H1 (cell line): ENCODE measurements at regions not wholly inside any gene's neighbourhood (a gene's known extent, or its start where the extent isn't known, plus 50 kb on each side); places are given as distances from the start of the nearest gene placed in this dataset.

ENCODE experiments used
- CTCF ChIA-PET: fragments of 300-600 bp; sonication (Branson Sonifier 250); formaldehyde crosslinking; loops from one replicate; lab custom pipeline; 2021; ENCODE audit not compliant: partially characterized antibody; lab: Charles Lee
- POLR2A ChIA-PET: fragments of 300-600 bp; sonication (Branson Sonifier 250); formaldehyde crosslinking; loops from one replicate; lab custom pipeline; 2021; ENCODE audit warnings: inconsistent platforms; ENCODE audit not compliant: partially characterized antibody; lab: Charles Lee
- DNase-seq, 2 experiments: peaks; one replicate each; pipeline versions ENCODE4 v3.0.0 to v3.0.0-alpha.2; 2010 to 2022; ENCODE audit warnings: low spot score in 2 of 2, low read depth in 1 of 2, mixed read lengths in 1 of 2
- FAIRE-seq: peaks from 2 replicates; lab custom pipeline; 2011; peaks lifted over from hg19 to GRCh38; lab: Jason Lieb, UNC
- H2AFZ ChIP-seq: 2 replicates; pipeline ENCODE4 v1.8.1; 2012; ENCODE audit warnings: low read length, inconsistent platforms
- H2AK5ac ChIP-seq: 2 replicates; pipeline ENCODE4 v1.6.1; 2013; ENCODE audit warnings: low read depth, low read length
- H2BK120ac ChIP-seq: replicated peaks from 2 replicates; pipeline ENCODE3; 2013; ENCODE audit warnings: low read depth, low read length, inconsistent platforms
- H2BK12ac ChIP-seq: 2 replicates; pipeline ENCODE4 v1.6.1; 2013; ENCODE audit warnings: low read depth, low read length
- H2BK15ac ChIP-seq: 2 replicates; pipeline ENCODE4 v1.6.1; 2013; ENCODE audit warnings: low read length
- H2BK20ac ChIP-seq: 2 replicates; pipeline ENCODE4 v1.6.1; 2013; ENCODE audit warnings: low read length
- H2BK5ac ChIP-seq: 2 replicates; pipeline ENCODE4 v1.6.1; 2013; ENCODE audit warnings: low read depth, low read length
- H3K14ac ChIP-seq: 2 replicates; pipeline ENCODE4 v1.6.1; 2013; ENCODE audit warnings: inconsistent platforms; ENCODE audit not compliant: insufficient read length
- H3K18ac ChIP-seq: 2 replicates; pipeline ENCODE4 v1.6.1; 2013; ENCODE audit warnings: low read length; ENCODE audit errors: extremely low read depth
- H3K23ac ChIP-seq: 2 replicates; pipeline ENCODE4 v1.6.1; 2013; ENCODE audit warnings: inconsistent platforms; ENCODE audit not compliant: insufficient read length
- H3K23me2 ChIP-seq: 2 replicates; pipeline ENCODE4 v1.6.1; 2013; ENCODE audit warnings: low read depth, low read length
- H3K27ac ChIP-seq: 2 replicates; pipeline ENCODE4 v1.6.1; 2011; ENCODE audit warnings: low read depth, low read length, inconsistent platforms
- H3K27me3 ChIP-seq, 4 experiments: replicated peaks in 1 of 4; 1 replicate in 1 of 4; 2 replicates in 3 of 4; pipeline versions ENCODE4 v1.6.1 to v1.8.1; 2011 to 2013; ENCODE audit warnings: low read length in 3 of 4, mild to moderate bottlenecking in 3 of 4, inconsistent platforms in 2 of 4, mixed read lengths in 2 of 4, moderate library complexity in 1 of 4; ENCODE audit not compliant: control insufficient read depth in 3 of 4, insufficient read depth in 3 of 4; ENCODE audit errors: extremely low read depth in 1 of 4
- H3K36me3 ChIP-seq, 4 experiments: 2 replicates each; pipeline versions ENCODE4 v1.6.1 to v1.8.1; 2011 to 2013; ENCODE audit warnings: mild to moderate bottlenecking in 4 of 4, low read length in 3 of 4, moderate library complexity in 2 of 4, control low read depth in 1 of 4, inconsistent platforms in 1 of 4; ENCODE audit not compliant: insufficient read depth in 4 of 4, control insufficient read depth in 2 of 4
- H3K4ac ChIP-seq: replicated peaks from 2 replicates; pipeline ENCODE3; 2013; ENCODE audit warnings: low read length, low read depth, mixed read lengths, inconsistent platforms; ENCODE audit not compliant: insufficient read length
- H3K4me1 ChIP-seq, 4 experiments: replicated peaks in 1 of 4; 1 replicate in 1 of 4; 2 replicates in 3 of 4; pipeline versions ENCODE4 v1.6.1 to v1.8.1; 2011 to 2013; ENCODE audit warnings: low read length in 3 of 4, inconsistent platforms in 2 of 4, mixed read lengths in 1 of 4; ENCODE audit not compliant: insufficient read depth in 4 of 4, control insufficient read depth in 3 of 4
- H3K4me2 ChIP-seq, 2 experiments: 2 replicates each; pipeline versions ENCODE4 v1.6.1 to v1.8.1; 2011 to 2013; ENCODE audit warnings: low read depth in 2 of 2, low read length in 2 of 2, control low read depth in 1 of 2, inconsistent platforms in 1 of 2, mild to moderate bottlenecking in 1 of 2; ENCODE audit not compliant: insufficient read depth in 1 of 2
- H3K4me3 ChIP-seq, 4 experiments: fragments of 200-600, 300-600 bp in 1 of 4; sonication (generic), shearing (Covaris generic), sonication (Bioruptor Twin) in 1 of 4; 2 replicates each; pipeline versions ENCODE4 v1.5.1 to v1.8.1; 2011 to 2016; ENCODE audit warnings: low read length in 4 of 4, low read depth in 3 of 4, control low read depth in 2 of 4, inconsistent platforms in 2 of 4, mild to moderate bottlenecking in 2 of 4, mixed read lengths in 1 of 4, moderate library complexity in 1 of 4; ENCODE audit not compliant: insufficient read depth in 2 of 4; ENCODE audit errors: extremely low read depth in 1 of 4
- H3K56ac ChIP-seq: replicated peaks from 2 replicates; pipeline ENCODE3; 2013; ENCODE audit warnings: low read depth, mild to moderate bottlenecking, mixed read lengths, low read length, inconsistent platforms; ENCODE audit not compliant: insufficient read length
- H3K79me1 ChIP-seq: 2 replicates; pipeline ENCODE4 v1.6.1; 2013; ENCODE audit warnings: low read depth, low read length, control low read depth
- H3K79me2 ChIP-seq, 2 experiments: 2 replicates each; pipeline versions ENCODE4 v1.6.1 to v1.8.1; 2012 to 2013; ENCODE audit warnings: low read length in 2 of 2, mild to moderate bottlenecking in 2 of 2, inconsistent platforms in 1 of 2; ENCODE audit not compliant: insufficient read depth in 2 of 2, control insufficient read depth in 1 of 2
- H3K9ac ChIP-seq, 4 experiments: replicated peaks in 1 of 4; 1 replicate in 1 of 4; 2 replicates in 3 of 4; pipeline versions ENCODE4 v1.6.1 to v1.8.1; 2011 to 2013; ENCODE audit warnings: low read depth in 3 of 4, low read length in 3 of 4, control low read depth in 2 of 4, mild to moderate bottlenecking in 2 of 4, moderate library complexity in 2 of 4, inconsistent platforms in 1 of 4; ENCODE audit errors: extremely low read depth in 1 of 4
- H3K9me3 ChIP-seq, 2 experiments: 2 replicates each; pipeline versions ENCODE4 v1.6.1 to v1.8.1; 2012 to 2013; ENCODE audit warnings: mild to moderate bottlenecking in 2 of 2, moderate library complexity in 2 of 2, control low read depth in 1 of 2, inconsistent platforms in 1 of 2, low read depth in 1 of 2, low read length in 1 of 2, mixed read lengths in 1 of 2; ENCODE audit not compliant: insufficient read depth in 2 of 2
- H4K20me1 ChIP-seq, 2 experiments: replicated peaks in 1 of 2; 2 replicates each; pipeline versions ENCODE3 to v1.8.1; 2011 to 2013; ENCODE audit warnings: inconsistent platforms in 2 of 2, low read length in 2 of 2, mild to moderate bottlenecking in 1 of 2; ENCODE audit not compliant: insufficient read depth in 2 of 2, control insufficient read depth in 1 of 2
- H4K5ac ChIP-seq: 2 replicates; pipeline ENCODE4 v1.6.1; 2013; ENCODE audit warnings: low read length, low read depth, mixed read lengths, inconsistent platforms; ENCODE audit not compliant: insufficient read length
- H4K8ac ChIP-seq: 2 replicates; pipeline ENCODE4 v1.8.0; 2013; ENCODE audit warnings: mild to moderate bottlenecking, moderate library complexity, low read length, inconsistent platforms; ENCODE audit not compliant: insufficient read depth; ENCODE audit errors: extremely low read depth
- H4K91ac ChIP-seq: replicated peaks from 2 replicates; pipeline ENCODE3; 2013; ENCODE audit warnings: low read length, mixed read lengths, inconsistent platforms; ENCODE audit not compliant: insufficient read length
- TAF1 ChIP-seq: IDR thresholded peaks from 2 replicates; pipeline ENCODE4 v1.6.1; 2011; ENCODE audit warnings: mild to moderate bottlenecking, low read depth, low read length
- WGBS, 2 experiments: shearing (Covaris generic) in 1 of 2; methylation state at CpG; one replicate each; pipeline versions ENCODE4 v1.1.6 to v1.1.7; 2013 to 2015; ENCODE audit warnings: low lambda C conversion rate in 2 of 2, mixed read lengths in 2 of 2, inconsistent platforms in 1 of 2, low coverage in 1 of 2, missing lambda C conversion rate in 1 of 2; ENCODE audit not compliant: insufficient replicate concordance in 2 of 2, insufficient coverage in 1 of 2, insufficient read length in 1 of 2; ENCODE audit errors: extremely low coverage in 1 of 2, missing lambda C conversion rate in 1 of 2; 5-methylcytosine and 5-hydroxymethylcytosine counted together

- Histone ChIP-seq H2BK15ac (no peak overlapping the region), H2BK120ac (no peak overlapping the region), H3K23me2 (no peaks in the 10 kb centered on the region), H3K56ac (no peak overlapping the region), H3K4me1 (no peaks in the 10 kb centered on the region), H3K18ac (no peak overlapping the region), H4K5ac (no peak overlapping the region), H3K79me2 (no peaks in the 10 kb centered on the region), H2BK5ac (no peak overlapping the region), H3K36me3 (no peaks in the 10 kb centered on the region), H2AFZ (no peak overlapping the region), H2BK12ac (no peak overlapping the region), H3K9me3 (no peaks in the 10 kb centered on the region), H4K91ac (no peak overlapping the region), H3K4me3 (no peak overlapping the region), H3K27me3 (no peaks in the 10 kb centered on the region), H4K8ac (no peak overlapping the region), H3K9ac (no peak overlapping the region), H3K4me2 (no peak overlapping the region), H3K14ac (no peak overlapping the region), H2AK5ac (no peak overlapping the region), H3K23ac (no peak overlapping the region), H3K4ac (no peak overlapping the region), H4K20me1 (no peaks in the 10 kb centered on the region), H3K27ac (no peak overlapping the region), H2BK20ac (no peak overlapping the region), H3K79me1 (no peaks in the 10 kb centered on the region)
- ChIA-PET POLR2A (no interaction called here), CTCF (interaction anchor here (3.0 kb wide), 1 partner anchor 9 kb away, joined by 14 read pairs; no protein-coding TSS in a partner anchor)
- no peak for DNase-seq
- WGBS, 2 experiments, result 94% methylated on average over 4 of the region's 4 CpGs; no CpG with 5 or more reads in 1 of the 2 experiments
- no peak for FAIRE-seq
- no peak for TF ChIP-seq TAF1
Measured at GRCh38 chr5:104421431-104421830, 858.8 kb upstream of the NUDT12 start.
